HEK293 (cell line): ENCODE measurements at regions not wholly inside any gene's neighbourhood (a gene's known extent, or its start where the extent isn't known, plus 50 kb on each side); places are given as distances from the start of the nearest gene placed in this dataset.
A peak's percentile ranks its signal among the peaks of the same experiment; 100 is the strongest.

ENCODE experiments used
- CTCF ChIA-PET: fragments of 350-600 bp; formaldehyde crosslinking; extraction: SDS; loops from one replicate; lab custom pipeline; 2021; ENCODE audit warnings: antibody characterized with exemption; lab: Yijun Ruan, JAX
- POLR2A ChIA-PET: fragments of 300-600 bp; formaldehyde crosslinking; extraction: SDS; loops from one replicate; lab custom pipeline; 2020; ENCODE audit warnings: antibody characterized with exemption, inconsistent platforms; lab: Yijun Ruan, JAX
- H3K27ac ChIP-seq: fragments of 200-500 bp; sonication (Bioruptor generic); 2 replicates; pipeline ENCODE4 v1.5.1; 2014; ENCODE audit warnings: low read depth, low read length, control low read depth, inconsistent platforms; ENCODE audit errors: extremely low read depth
- H3K36me3 ChIP-seq, 2 experiments: fragments of 200-500 bp in 1 of 2; sonication (Bioruptor generic) in 1 of 2; 1 replicate in 1 of 2; 2 replicates in 1 of 2; pipeline ENCODE4 v1.5.1; 2014 to 2017; ENCODE audit warnings: inconsistent platforms in 2 of 2, low read length in 2 of 2; ENCODE audit not compliant: control insufficient read depth in 2 of 2, insufficient read depth in 1 of 2
- H3K4me1 ChIP-seq: fragments of 200-500 bp; sonication (Bioruptor generic); 2 replicates; pipeline ENCODE4 v1.5.1; 2014; ENCODE audit warnings: mild to moderate bottlenecking, low read length, inconsistent platforms; ENCODE audit not compliant: control insufficient read depth, insufficient read depth
- H3K4me3 ChIP-seq: 2 replicates; pipeline ENCODE4 v1.5.1; 2011; ENCODE audit warnings: low read depth, mild to moderate bottlenecking, control low read depth, low read length, moderate library complexity
- H3K9me3 ChIP-seq: fragments of 200-500 bp; sonication (Bioruptor generic); 2 replicates; pipeline ENCODE4 v1.5.1; 2014; ENCODE audit warnings: low read depth, low read length, inconsistent platforms; ENCODE audit not compliant: control insufficient read depth, insufficient read depth
- BCL11B ChIP-seq: fragments of 450-650 bp; formaldehyde crosslinking; IDR thresholded peaks from 2 replicates; pipeline ENCODE4 v1.5.1; 2016; ENCODE audit warnings: low read depth, missing biosample characterization, missing genetic modification characterization
- GLI4 ChIP-seq: fragments of 450-650 bp; formaldehyde crosslinking; IDR thresholded peaks from 2 replicates; pipeline ENCODE4 v1.5.1; 2016; ENCODE audit warnings: missing biosample characterization, missing genetic modification characterization
- KLF16 ChIP-seq: fragments of 450-650 bp; formaldehyde crosslinking; IDR thresholded peaks from 2 replicates; pipeline ENCODE4 v1.5.1; 2017; ENCODE audit warnings: missing biosample characterization, missing genetic modification characterization
- KLF8 ChIP-seq: fragments of 450-650 bp; formaldehyde crosslinking; IDR thresholded peaks from 2 replicates; pipeline ENCODE4 v1.5.1; 2016; ENCODE audit warnings: missing biosample characterization, missing genetic modification characterization
- MEIS1 ChIP-seq: sonication (generic); formaldehyde crosslinking; IDR thresholded peaks from 2 replicates; pipeline ENCODE4 v1.8.1; 2022; ENCODE audit warnings: missing genetic modification reagents, mild to moderate bottlenecking, borderline replicate concordance
- REPIN1 ChIP-seq: fragments of 450-650 bp; formaldehyde crosslinking; IDR thresholded peaks from 2 replicates; pipeline ENCODE4 v1.5.1; 2017; ENCODE audit warnings: missing biosample characterization, missing genetic modification characterization, low read depth
- SETDB1 ChIP-seq: IDR thresholded peaks from one replicate; pipeline ENCODE4 v1.6.1; 2017; ENCODE audit warnings: mild to moderate bottlenecking, low read length, moderate library complexity, mixed read lengths; ENCODE audit not compliant: insufficient read length
- TRIM28 ChIP-seq: IDR thresholded peaks from 2 replicates; pipeline ENCODE4 v1.6.1; 2011; ENCODE audit warnings: low read length, control low read depth, borderline replicate concordance
- YY2 ChIP-seq: fragments of 450-650 bp; formaldehyde crosslinking; IDR thresholded peaks from 2 replicates; pipeline ENCODE4 v1.5.1; 2016; ENCODE audit warnings: missing biosample characterization, missing genetic modification characterization
- ZBTB8A ChIP-seq: fragments of 450-650 bp; formaldehyde crosslinking; IDR thresholded peaks from 2 replicates; pipeline ENCODE4 v1.5.1; 2016; ENCODE audit warnings: missing biosample characterization, missing genetic modification characterization
- ZEB2 ChIP-seq: fragments of 450-650 bp; formaldehyde crosslinking; IDR thresholded peaks from 2 replicates; pipeline ENCODE4 v1.5.1; 2016; ENCODE audit warnings: missing biosample characterization, missing genetic modification characterization
- ZNF202 ChIP-seq: fragments of 450-650 bp; formaldehyde crosslinking; IDR thresholded peaks from 2 replicates; pipeline ENCODE4 v1.5.1; 2016; ENCODE audit warnings: missing biosample characterization, missing genetic modification characterization, borderline replicate concordance
- ZNF324 ChIP-seq: fragments of 450-650 bp; formaldehyde crosslinking; IDR thresholded peaks from 2 replicates; pipeline ENCODE4 v1.5.1; 2016; ENCODE audit warnings: missing biosample characterization, missing genetic modification characterization
- ZNF350 ChIP-seq: fragments of 450-650 bp; formaldehyde crosslinking; IDR thresholded peaks from 2 replicates; pipeline ENCODE4 v1.5.0; 2017; ENCODE audit warnings: missing biosample characterization, mild to moderate bottlenecking, missing genetic modification characterization
- ZNF354C ChIP-seq: fragments of 450-650 bp; formaldehyde crosslinking; IDR thresholded peaks from 2 replicates; pipeline ENCODE4 v1.5.1; 2016; ENCODE audit warnings: missing biosample characterization, missing genetic modification characterization, low read depth, borderline replicate concordance
- ZNF416 ChIP-seq: fragments of 450-650 bp; formaldehyde crosslinking; IDR thresholded peaks from 2 replicates; pipeline ENCODE4 v1.5.1; 2016; ENCODE audit warnings: missing biosample characterization, missing genetic modification characterization
- ZNF510 ChIP-seq: fragments of 450-650 bp; formaldehyde crosslinking; IDR thresholded peaks from 2 replicates; pipeline ENCODE4 v1.5.1; 2018; ENCODE audit warnings: mild to moderate bottlenecking, missing genetic modification characterization, missing biosample characterization; ENCODE audit not compliant: insufficient replicate concordance
- ZNF561 ChIP-seq: fragments of 450-650 bp; IDR thresholded peaks from 2 replicates; pipeline ENCODE4 v1.5.1; 2018; ENCODE audit warnings: missing biosample characterization, missing genetic modification characterization, borderline replicate concordance
- ZNF596 ChIP-seq: fragments of 450-650 bp; IDR thresholded peaks from 2 replicates; pipeline ENCODE4 v1.5.0; 2018; ENCODE audit warnings: missing biosample characterization, mild to moderate bottlenecking, missing genetic modification characterization, moderate library complexity
- ZNF610 ChIP-seq: fragments of 450-650 bp; formaldehyde crosslinking; IDR thresholded peaks from 2 replicates; pipeline ENCODE4 v1.5.1; 2016; ENCODE audit warnings: missing biosample characterization, missing genetic modification characterization, borderline replicate concordance
- ZNF629 ChIP-seq: fragments of 450-650 bp; formaldehyde crosslinking; IDR thresholded peaks from 2 replicates; pipeline ENCODE4 v1.5.1; 2017; ENCODE audit warnings: missing biosample characterization, missing genetic modification characterization
- ZNF670 ChIP-seq: fragments of 450-650 bp; formaldehyde crosslinking; IDR thresholded peaks from 2 replicates; pipeline ENCODE4 v1.5.1; 2016; ENCODE audit warnings: missing biosample characterization, missing genetic modification characterization, low read depth
- ZNF768 ChIP-seq: fragments of 450-650 bp; formaldehyde crosslinking; IDR thresholded peaks from 2 replicates; pipeline ENCODE4 v1.5.1; 2018; ENCODE audit warnings: missing biosample characterization, mild to moderate bottlenecking, missing genetic modification characterization
- ZNF785 ChIP-seq: fragments of 450-650 bp; formaldehyde crosslinking; IDR thresholded peaks from 2 replicates; pipeline ENCODE4 v1.5.1; 2016; ENCODE audit warnings: missing biosample characterization, missing genetic modification characterization
- ZSCAN4 ChIP-seq: fragments of 450-650 bp; formaldehyde crosslinking; IDR thresholded peaks from 2 replicates; pipeline ENCODE4 v1.5.1; 2017; ENCODE audit warnings: missing biosample characterization, missing genetic modification characterization

GRCh38 chr4:180695851-180696250 is 1547.4 kb upstream of the TENM3 start (continued):
- TF ChIP-seq ZSCAN4 (no peak), GLI4 (no peak), ZNF596 (no peak), BCL11B (tag by site-specific recombination) (no peak)
- TF ChIP-seq, all 188 proteins: peak for 0

GRCh38 chr4:180696460-180697092 is 1546.6 kb upstream of the TENM3 start:
- CTCF ChIA-PET: interaction anchor here (0.6 kb wide), 1 partner anchor 102 kb away, joined by 4 read pairs; no protein-coding TSS in a partner anchor
- Histone ChIP-seq H3K9me3 (no peaks in the 10 kb centered on the region), H3K27ac (no peak overlapping the region), H3K4me1 (no peaks in the 10 kb centered on the region)
- TF ChIP-seq ZEB2 (no peak), ZNF350 (no peak), ZNF670 (no peak), ZNF629 (no peak), GLI4 (no peak), ZBTB8A (no peak), KLF8 (tag by site-specific recombination) (no peak), ZNF202 (tag by site-specific recombination) (no peak), ZNF596 (no peak), ZNF561 (tag by site-specific recombination) (no peak), ZNF768 (tag by site-specific recombination) (no peak), REPIN1 (tag by site-specific recombination) (no peak)
- TF ChIP-seq, all 188 proteins: peak for 0
- no peak overlapping the region for H3K4me3 ChIP-seq
- POLR2A ChIA-PET: no interaction called here
- no peaks in the 10 kb centered on the region for H3K36me3 ChIP-seq

GRCh38 chr4:180698550-180699195 is 1544.5 kb upstream of the TENM3 start:
- no peak overlapping the region for H3K27ac ChIP-seq
- no peak overlapping the region for H3K4me3 ChIP-seq
- H3K36me3 ChIP-seq: no peaks in the 10 kb centered on the region
- ChIA-PET CTCF (no interaction called here), POLR2A (no interaction called here)
- H3K4me1 ChIP-seq: no peaks in the 10 kb centered on the region
- H3K9me3 ChIP-seq: no peaks in the 10 kb centered on the region
- TF ChIP-seq ZNF510 (tag by site-specific recombination) (no peak), ZNF416 (tag by site-specific recombination) (no peak), ZNF610 (tag by site-specific recombination) (no peak), ZNF324 (no peak), ZNF354C (tag by site-specific recombination) (no peak), YY2 (tag by site-specific recombination) (no peak), ZNF785 (no peak), KLF16 (tag by site-specific recombination) (no peak)

- H3K4me3 ChIP-seq: no peak overlapping the region
- H3K9me3 ChIP-seq: no peaks in the 10 kb centered on the region
- TF ChIP-seq TRIM28 (peak; percentile 82; the same call in 1 of the 2 replicates), SETDB1 (peak; percentile 53), MEIS1 (no peak)
- no peaks in the 10 kb centered on the region for H3K4me1 ChIP-seq
- ChIA-PET POLR2A (no interaction called here), CTCF (no interaction called here)
- H3K27ac ChIP-seq: no peak overlapping the region
- no peaks in the 10 kb centered on the region for H3K36me3 ChIP-seq
Observed at GRCh38 chr4:180706766-180707165, 1536.4 kb upstream of the TENM3 start.
